AG09319 (cell line): ENCODE measurements at regions not wholly inside any gene's neighbourhood (a gene's known extent, or its start where the extent isn't known, plus 50 kb on each side); places are given as distances from the start of the nearest gene placed in this dataset.
"Not testable (repeated sequence)": the region's sequence is repeated elsewhere in the genome, so short reads cannot be mapped to it uniquely, and the experiment has no call there.

Experiments used
- DNase-seq: peaks from one replicate; pipeline ENCODE4 v3.0.0-alpha.2; 2010; ENCODE audit warnings: low read depth; ENCODE audit errors: extremely low read depth
- TF ChIP-seq, protein P1 (sequence below): IDR thresholded peaks from 2 replicates; pipeline ENCODE4 v1.5.1; 2011; ENCODE audit warnings: low read depth, mild to moderate bottlenecking, inconsistent platforms, low read length, moderate library complexity

DNA sequence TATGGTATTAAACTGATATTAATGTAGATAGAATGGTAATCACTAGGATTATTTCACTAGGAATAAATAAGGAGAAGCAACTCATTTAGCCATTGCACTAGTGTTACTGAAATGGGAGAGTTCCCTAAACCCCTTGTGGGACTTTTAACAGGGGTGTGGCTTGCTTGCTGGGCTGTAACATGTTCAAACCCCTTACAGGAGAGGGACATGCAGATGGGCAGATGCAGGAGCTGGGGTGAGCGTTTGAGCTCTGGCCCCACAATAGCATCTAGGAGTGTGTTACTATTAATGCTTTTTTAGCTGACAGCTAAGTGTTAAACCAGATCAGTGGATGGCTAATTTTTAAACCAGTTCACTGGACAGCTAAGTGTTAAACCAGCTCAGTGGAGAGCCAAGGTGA, 89.3 kb upstream of the ST8SIA4 start:
- TF ChIP-seq, protein P1, sequence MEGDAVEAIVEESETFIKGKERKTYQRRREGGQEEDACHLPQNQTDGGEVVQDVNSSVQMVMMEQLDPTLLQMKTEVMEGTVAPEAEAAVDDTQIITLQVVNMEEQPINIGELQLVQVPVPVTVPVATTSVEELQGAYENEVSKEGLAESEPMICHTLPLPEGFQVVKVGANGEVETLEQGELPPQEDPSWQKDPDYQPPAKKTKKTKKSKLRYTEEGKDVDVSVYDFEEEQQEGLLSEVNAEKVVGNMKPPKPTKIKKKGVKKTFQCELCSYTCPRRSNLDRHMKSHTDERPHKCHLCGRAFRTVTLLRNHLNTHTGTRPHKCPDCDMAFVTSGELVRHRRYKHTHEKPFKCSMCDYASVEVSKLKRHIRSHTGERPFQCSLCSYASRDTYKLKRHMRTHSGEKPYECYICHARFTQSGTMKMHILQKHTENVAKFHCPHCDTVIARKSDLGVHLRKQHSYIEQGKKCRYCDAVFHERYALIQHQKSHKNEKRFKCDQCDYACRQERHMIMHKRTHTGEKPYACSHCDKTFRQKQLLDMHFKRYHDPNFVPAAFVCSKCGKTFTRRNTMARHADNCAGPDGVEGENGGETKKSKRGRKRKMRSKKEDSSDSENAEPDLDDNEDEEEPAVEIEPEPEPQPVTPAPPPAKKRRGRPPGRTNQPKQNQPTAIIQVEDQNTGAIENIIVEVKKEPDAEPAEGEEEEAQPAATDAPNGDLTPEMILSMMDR = no peak
- DNase-seq = no peak

DNA sequence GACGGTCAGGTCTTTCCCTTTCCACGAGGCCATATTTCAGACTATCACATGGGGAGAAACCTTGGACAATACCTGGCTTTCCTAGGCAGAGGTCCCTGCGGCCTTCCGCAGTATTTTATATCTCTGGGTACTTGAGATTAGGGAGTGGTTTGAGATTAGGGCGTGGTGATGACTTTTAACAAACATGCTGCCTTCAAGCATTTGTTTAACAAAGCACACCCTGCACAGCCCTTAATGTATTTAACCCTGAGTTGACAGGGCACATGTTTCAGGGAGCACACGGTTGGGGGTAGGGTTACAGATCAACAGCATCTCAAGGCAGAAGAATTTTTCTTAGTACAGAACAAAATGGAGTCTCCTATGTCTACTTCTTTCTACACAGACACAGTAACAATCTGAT, 80.5 kb upstream of the ST8SIA4 start:
- DNase-seq = not testable (repeated sequence)

DNA sequence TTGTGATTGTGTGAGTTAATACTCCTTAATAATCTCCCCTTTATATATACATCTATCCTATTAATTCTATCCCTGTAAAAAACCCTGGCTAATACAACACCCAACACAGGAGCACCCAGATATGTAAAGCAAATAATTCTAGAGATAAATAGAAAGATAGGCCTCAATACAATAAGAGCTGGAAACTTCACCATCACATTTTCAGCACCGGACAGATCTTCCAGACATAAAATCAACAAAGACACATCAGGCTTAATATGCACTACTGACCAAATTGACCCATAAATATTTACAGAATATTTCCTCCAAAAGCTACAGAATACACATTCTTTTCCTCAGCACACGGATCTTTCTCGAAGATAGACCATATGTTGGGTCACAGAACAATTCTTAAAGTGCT, 71.0 kb upstream of the ST8SIA4 start:
- TF ChIP-seq, protein P1 = no peak
- DNase-seq = no peak

DNA sequence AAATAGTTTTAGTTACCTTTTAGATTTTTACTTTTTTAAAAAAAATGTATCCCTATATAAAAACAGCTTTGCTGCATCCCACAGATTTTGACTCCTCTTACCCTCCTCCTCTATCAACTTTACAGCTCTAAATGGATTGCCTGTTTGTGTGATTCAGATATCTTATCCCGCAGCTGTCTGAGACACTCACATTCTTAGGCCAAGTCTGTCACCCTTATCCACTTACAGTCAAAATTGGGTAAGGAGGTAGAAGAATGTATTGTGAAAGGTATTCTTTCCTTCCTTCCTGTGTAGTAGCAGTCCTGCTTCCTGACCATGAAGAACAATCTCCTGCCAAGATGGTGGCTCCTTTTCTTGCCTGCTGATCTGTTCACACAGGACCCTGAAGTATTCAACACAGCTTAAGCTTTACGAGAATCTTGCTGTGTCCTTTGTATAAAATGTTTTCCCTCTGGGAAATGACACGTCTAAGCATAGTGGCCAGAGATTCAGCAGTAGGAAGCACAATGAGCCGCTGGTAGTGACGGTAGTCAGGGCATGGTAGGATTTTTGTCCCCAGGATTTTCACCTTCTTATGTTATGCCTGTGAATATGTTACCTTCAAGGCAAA, 67.7 kb upstream of the ST8SIA4 start:
- no peak for DNase-seq
- TF ChIP-seq, protein P1 = no peak

DNA sequence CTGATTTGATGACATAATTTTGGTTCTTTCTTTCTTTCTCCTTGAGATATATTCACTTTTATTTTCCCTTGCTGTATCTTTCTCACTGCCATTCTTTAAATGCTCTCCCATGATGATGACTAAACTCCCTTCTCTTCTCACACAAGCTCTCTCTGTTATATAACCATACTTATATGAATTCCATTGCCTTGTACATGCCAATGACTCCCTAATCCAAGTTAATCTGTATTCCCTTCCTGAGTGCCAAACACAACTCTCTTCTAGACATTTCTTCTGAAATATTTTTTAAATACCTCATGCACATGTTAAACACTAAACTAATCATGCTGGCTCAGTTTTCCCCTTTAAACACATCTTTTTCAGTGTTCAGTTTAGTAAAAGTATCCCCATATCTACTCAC, 62.2 kb upstream of the ST8SIA4 start:
- no peak for DNase-seq
- TF ChIP-seq, protein P1 = no peak
